ENCODE measurements at regions not wholly inside any gene's neighbourhood (a gene's known extent, or its start where the extent isn't known, plus 50 kb on each side); places are given as distances from the start of the nearest gene placed in this dataset.

- TF ChIP-seq BHLHE40 (IDR thresholded peaks at IDR 0.05; ENCODE audit: borderline replicate concordance in 1 of 2, low read depth in 2 of 2, low read length in 1 of 2), result no peak
- TF ChIP-seq RAD21 (IDR thresholded peaks at IDR 0.05; ENCODE audit: insufficient read depth, low read depth, low read length), result no peak
- no peak for TF ChIP-seq SUZ12 (IDR thresholded peaks at IDR 0.05; ENCODE audit: unreplicated experiment)
Measured at GRCh38 chr7:17056491-17057142, 174.8 kb upstream of the AGR3 start.
